K562 (cell line): ENCODE measurements at regions not wholly inside any gene's neighbourhood (a gene's known extent, or its start where the extent isn't known, plus 50 kb on each side); places are given as distances from the start of the nearest gene placed in this dataset.

Source experiments
- ATAC-seq: fragments of 200-7000 bp; cut with Tn5 transposase; 3 replicates; pipeline ENCODE4 v1.9.1; 2020; ENCODE audit warnings: moderate library complexity
- BruUV-seq: library from RNA; stranded (reverse); fragments of 400-500 nt; replicated peaks from 2 replicates; lab custom pipeline; 2021; lab: Mats Ljungman, UMichigan
- CTCF ChIA-PET: fragments of 300-600 bp; formaldehyde crosslinking; extraction: SDS; loops from one replicate; lab custom pipeline; 2021; ENCODE audit warnings: low intra/inter-chr PET ratio; lab: Yijun Ruan, JAX
- POLR2A ChIA-PET: fragments of 300-600, 350-650 bp; sonication (Branson Sonifier 250); formaldehyde crosslinking; extraction: SDS; loops from one replicate; lab custom pipeline; 2021; ENCODE audit warnings: antibody characterized with exemption, inconsistent platforms; lab: Yijun Ruan, JAX
- DNase-seq, 4 experiments: peaks; one replicate each; pipeline versions ENCODE4 v3.0.0 to v3.0.0-alpha.2; 2011 to 2018; ENCODE audit warnings: low spot score in 3 of 4, mixed read lengths in 3 of 4; ENCODE audit errors: extremely low read depth in 1 of 4
- FAIRE-seq: peaks from 2 replicates; lab custom pipeline; 2011; peaks lifted over from hg19 to GRCh38; lab: Jason Lieb, UNC
- H2AFZ ChIP-seq: 2 replicates; pipeline ENCODE4 v1.6.0; 2011; ENCODE audit warnings: low read depth, low read length, control low read depth, inconsistent platforms
- H3K27ac ChIP-seq: fragments of 200-600 bp; 3 replicates; pipeline ENCODE4 v1.8.0; 2011; ENCODE audit warnings: low read depth, mild to moderate bottlenecking, control low read depth, inconsistent platforms, low read length, moderate library complexity, mixed read lengths; ENCODE audit errors: extremely low read depth
- H3K27me3 ChIP-seq, 2 experiments: fragments of 300-600 bp in 1 of 2; 2 replicates in 1 of 2; 3 replicates in 1 of 2; pipeline versions ENCODE4 v1.6.0 to v1.8.0; 2011; ENCODE audit warnings: inconsistent platforms in 2 of 2, low read length in 2 of 2, mild to moderate bottlenecking in 1 of 2, mixed read lengths in 1 of 2, moderate library complexity in 1 of 2; ENCODE audit not compliant: control insufficient read depth in 2 of 2, insufficient read depth in 2 of 2
- H3K36me3 ChIP-seq: fragments of 300-600 bp; 3 replicates; pipeline ENCODE4 v1.8.0; 2011; ENCODE audit warnings: mild to moderate bottlenecking, low read length, inconsistent platforms; ENCODE audit not compliant: control insufficient read depth, insufficient read depth
- H3K4me1 ChIP-seq, 2 experiments: fragments of 200-600 bp in 1 of 2; replicated peaks in 1 of 2; 2 replicates in 1 of 2; 3 replicates in 1 of 2; pipeline versions ENCODE4 v1.5.1 to v1.8.0; 2011; ENCODE audit warnings: inconsistent platforms in 2 of 2, low read length in 2 of 2, mild to moderate bottlenecking in 1 of 2, mixed read lengths in 1 of 2, moderate library complexity in 1 of 2; ENCODE audit not compliant: control insufficient read depth in 2 of 2, insufficient read depth in 2 of 2
- H3K4me2 ChIP-seq: 2 replicates; pipeline ENCODE4 v1.6.1; 2011; ENCODE audit warnings: low read length, control low read depth, inconsistent platforms, mixed read lengths; ENCODE audit not compliant: insufficient read depth
- H3K4me3 ChIP-seq: fragments of 200-600 bp; sonication (generic), shearing (Covaris generic); 2 replicates; pipeline ENCODE4 v1.5.1; 2016; ENCODE audit warnings: control low read depth, inconsistent platforms
- H3K79me2 ChIP-seq: fragments of 200-600 bp; 3 replicates; pipeline ENCODE4 v1.8.0; 2011; ENCODE audit warnings: low read length, inconsistent platforms; ENCODE audit not compliant: control insufficient read depth, insufficient read depth
- H3K9ac ChIP-seq, 2 experiments: 2 replicates each; pipeline versions ENCODE4 v1.6.0 to v1.6.1; 2011; ENCODE audit warnings: low read depth in 2 of 2, low read length in 2 of 2, control low read depth in 1 of 2, inconsistent platforms in 1 of 2, mild to moderate bottlenecking in 1 of 2, mixed read lengths in 1 of 2; ENCODE audit not compliant: insufficient read depth in 1 of 2
- H3K9me1 ChIP-seq: one replicate; pipeline ENCODE4 v1.6.0; 2011; ENCODE audit warnings: inconsistent platforms, mild to moderate bottlenecking, low read length, moderate library complexity; ENCODE audit not compliant: control insufficient read depth, insufficient read depth
- H3K9me3 ChIP-seq: replicated peaks from 2 replicates; pipeline ENCODE4 v1.5.1; 2011; ENCODE audit warnings: low read depth, low read length, inconsistent platforms; ENCODE audit not compliant: control insufficient read depth, insufficient read depth
- H4K20me1 ChIP-seq: replicated peaks from 2 replicates; pipeline ENCODE4 v1.6.1; 2011; ENCODE audit warnings: low read length, inconsistent platforms, mixed read lengths; ENCODE audit not compliant: control insufficient read depth, insufficient read depth
- DLX4 ChIP-seq: fragments of 250-450 bp; sonication (Bioruptor Pico); IDR thresholded peaks from 2 replicates; pipeline ENCODE4 v1.6.1; 2021; ENCODE audit warnings: mild to moderate bottlenecking
- DMBX1 ChIP-seq: fragments of 250-450 bp; sonication (Bioruptor Pico); IDR thresholded peaks from 2 replicates; pipeline ENCODE4 v1.8.0; 2022; ENCODE audit warnings: inconsistent platforms, mild to moderate bottlenecking, moderate library complexity, borderline replicate concordance
- GTF2F1 ChIP-seq: IDR thresholded peaks from 2 replicates; pipeline ENCODE4 v1.6.1; 2011; ENCODE audit warnings: low read depth, low read length, improper control_type of control experiment
- ILK ChIP-seq: fragments of 450-650 bp; IDR thresholded peaks from 2 replicates; pipeline ENCODE4 v1.6.1; 2016; ENCODE audit warnings: missing genetic modification characterization, low read depth, mild to moderate bottlenecking, missing compliant biosample characterization, moderate library complexity, borderline replicate concordance
- KLF13 ChIP-seq: fragments of 450-650 bp; IDR thresholded peaks from 2 replicates; pipeline ENCODE4 v1.6.1; 2016; ENCODE audit warnings: missing genetic modification characterization, low read depth, mild to moderate bottlenecking, missing compliant biosample characterization, moderate library complexity, borderline replicate concordance
- NCOA4 ChIP-seq: fragments of 450-650 bp; IDR thresholded peaks from 2 replicates; pipeline ENCODE4 v1.6.1; 2018; ENCODE audit warnings: mild to moderate bottlenecking; ENCODE audit not compliant: partially characterized antibody
- NFE2 ChIP-seq: IDR thresholded peaks from 2 replicates; pipeline ENCODE4 v1.6.1; 2014; ENCODE audit warnings: antibody characterized with exemption, low read depth
- PTBP1 ChIP-seq: fragments of 200-400 bp; formaldehyde crosslinking; IDR thresholded peaks from 2 replicates; pipeline ENCODE4 v1.6.1; 2017; ENCODE audit warnings: low read depth, low read length
- TBL1XR1 ChIP-seq, 2 experiments: IDR thresholded peaks; 2 replicates each; pipeline ENCODE4 v1.6.1; 2012; ENCODE audit warnings: improper control_type of control experiment in 2 of 2, low read length in 2 of 2, mild to moderate bottlenecking in 1 of 2
- TEAD2 ChIP-seq: fragments of 450-650 bp; IDR thresholded peaks from 2 replicates; pipeline ENCODE4 v1.6.1; 2016; ENCODE audit warnings: missing genetic modification characterization, control low read depth, missing compliant biosample characterization
- ZNF347 ChIP-seq: fragments of 450-650 bp; formaldehyde crosslinking; IDR thresholded peaks from 2 replicates; pipeline ENCODE4 v1.4.0; 2020; ENCODE audit warnings: low read depth, mild to moderate bottlenecking, moderate library complexity
- ZNF764 ChIP-seq: fragments of 250-450 bp; sonication (Bioruptor Pico); IDR thresholded peaks from 2 replicates; pipeline ENCODE4 v1.4.0; 2020; ENCODE audit warnings: low read depth, mild to moderate bottlenecking, moderate library complexity
- WGBS: fragments of 100-300 bp; shearing (Covaris generic); methylation state at CpG from one replicate; pipeline ENCODE4 v1.1.6; 2016; ENCODE audit warnings: low coverage, mixed read lengths; ENCODE audit not compliant: insufficient coverage; ENCODE audit errors: missing lambda C conversion rate; 5-methylcytosine and 5-hydroxymethylcytosine counted together
- in situ Hi-C: fragments of 300-500 bp; cut with MboI; formaldehyde crosslinking; loops from 4 replicates; pipeline ENCODE4 v1.15.0; 2018; ENCODE audit warnings: inconsistent platforms, mixed read lengths
- intact Hi-C: fragments of 100-400 bp; cut with micrococcal nuclease; formaldehyde crosslinking; loops from 2 replicates; pipeline ENCODE4 v1.14.2; 2022
- TF ChIP-seq, protein P1 (sequence below): fragments of 250-450 bp; sonication (Bioruptor Pico); IDR thresholded peaks from 2 replicates; pipeline ENCODE4 v1.9.0; 2021; ENCODE audit warnings: mild to moderate bottlenecking

DNA sequence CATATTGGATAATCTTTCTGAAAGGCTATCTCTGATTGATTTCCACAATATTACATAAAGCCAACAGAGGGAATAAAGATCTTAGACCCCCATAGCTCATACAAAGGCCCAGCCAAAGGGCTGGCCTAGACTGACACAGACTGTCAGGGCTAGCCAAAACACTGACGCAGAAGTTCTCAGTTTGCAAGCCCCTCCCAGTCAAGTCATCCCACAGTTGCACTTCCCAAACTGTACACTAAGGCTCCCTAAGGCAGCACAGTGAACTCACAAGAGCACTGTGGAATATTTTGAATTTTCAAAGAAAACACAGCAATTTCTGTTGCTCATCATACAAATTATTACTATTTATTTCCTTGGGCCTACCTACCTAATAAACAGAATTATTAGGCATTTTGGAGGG lies 244.9 kb downstream of the SP3 start (continued):
- TF ChIP-seq DMBX1 (CRISPR knock-in tag) = no peak

GRCh38 chr2:173734797-173735196 lies 230.4 kb downstream of the SP3 start:
- no peaks in the 10 kb centered on the region for H3K4me1 ChIP-seq
- FAIRE-seq (no peak), DNase-seq (no peak), ATAC-seq (no peak)
- no peaks in the 10 kb centered on the region for H3K79me2 ChIP-seq
- TF ChIP-seq TBL1XR1 (IDR thresholded peaks at IDR 0.05; ENCODE audit: low read length in 2 of 2) (no peak), ILK (tag) (no peak), KLF13 (tag) (no peak), DLX4 (no peak), GTF2F1 (no peak), ZNF347 (no peak), ZNF764 (CRISPR knock-in tag) (no peak), NCOA4 (no peak), PTBP1 (no peak), NFE2 (no peak), TEAD2 (tag) (no peak)
- TF ChIP-seq, protein P1, sequence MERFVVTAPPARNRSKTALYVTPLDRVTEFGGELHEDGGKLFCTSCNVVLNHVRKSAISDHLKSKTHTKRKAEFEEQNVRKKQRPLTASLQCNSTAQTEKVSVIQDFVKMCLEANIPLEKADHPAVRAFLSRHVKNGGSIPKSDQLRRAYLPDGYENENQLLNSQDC (CRISPR knock-in tag) = no peak
- peaks cover under 1 to 5% of the 10 kb centered on the region in 2 experiments; a peak in 3 of 5 replicates for H3K27me3 ChIP-seq
- H4K20me1 ChIP-seq = no peaks in the 10 kb centered on the region
- BruUV-seq = no TSS peak
- no peak overlapping the region for H3K27ac ChIP-seq
- no peak overlapping the region for H2AFZ ChIP-seq
- H3K4me2 ChIP-seq = no peak overlapping the region
- WGBS = 1% methylated on average over 4 of the region's 4 CpGs
- no peaks in the 10 kb centered on the region for H3K9me3 ChIP-seq
- intact Hi-C loops (no loop called here), in situ Hi-C loops (no loop called here)
- no peak overlapping the region for H3K4me3 ChIP-seq
- ChIA-PET CTCF (no interaction called here), POLR2A (no interaction called here)
- H3K9ac ChIP-seq = no peak overlapping the region
- H3K36me3 ChIP-seq = no peaks in the 10 kb centered on the region
- H3K9me1 ChIP-seq = no peaks in the 10 kb centered on the region
